Adrenal gland (tissue), 9 donors: ENCODE measurements at regions not wholly inside any gene's neighbourhood (a gene's known extent, or its start where the extent isn't known, plus 50 kb on each side); places are given as distances from the start of the nearest gene placed in this dataset.

Experiments
- DNase-seq, 7 donors: peaks; one replicate each; pipeline ENCODE4 v3.0.0-alpha.2; 2019 to 2020
- H3K27ac ChIP-seq, 5 donors: fragments of 200-600 bp; sonication (generic) in 4 of 5; 1 replicate in 3 of 5; 2 replicates in 2 of 5; pipeline versions ENCODE4 v1.5.1 to v1.8.0; 2016 to 2020; ENCODE audit warnings: mild to moderate bottlenecking in 1 of 5
- H3K27me3 ChIP-seq: fragments of 200-600 bp; 2 replicates; pipeline ENCODE4 v1.8.0; 2021
- H3K36me3 ChIP-seq, 2 donors: fragments of 200-600 bp; replicated peaks in 1 of 2; 1 replicate in 1 of 2; 2 replicates in 1 of 2; pipeline versions ENCODE4 v1.5.1 to v1.8.0; 2018 to 2022
- H3K4me1 ChIP-seq, 2 donors: fragments of 200-600 bp; replicated peaks in 1 of 2; 1 replicate in 1 of 2; 2 replicates in 1 of 2; pipeline versions ENCODE4 v1.5.1 to v1.8.0; 2018 to 2021
- H3K4me3 ChIP-seq, 4 donors: fragments of 200-600 bp; sonication (generic) in 3 of 4; one replicate each; pipeline ENCODE4 v1.5.1; 2016 to 2018
- H3K9me3 ChIP-seq, 3 donors: fragments of 200-600 bp; sonication (generic) in 1 of 3; replicated peaks in 1 of 3; 1 replicate in 2 of 3; 2 replicates in 1 of 3; pipeline versions ENCODE4 v1.5.1 to v1.8.0; 2016 to 2021
- CTCF ChIP-seq, 6 experiments: fragments of 450-650 bp in 4 of 6; fragments of 200-600 bp in 2 of 6; sonication (generic) in 1 of 6; IDR thresholded peaks; 1 replicate in 5 of 6; 2 replicates in 1 of 6; pipeline versions ENCODE4 v1.5.1 to v1.8.0; 2016 to 2021; ENCODE audit warnings: antibody characterized with exemption in 6 of 6, mild to moderate bottlenecking in 2 of 6, moderate library complexity in 1 of 6
- POLR2A ChIP-seq, 2 donors: fragments of 450-650 bp; IDR thresholded peaks; one replicate each; pipeline ENCODE4 v1.6.1; 2017; ENCODE audit warnings: antibody characterized with exemption in 2 of 2, mild to moderate bottlenecking in 2 of 2, moderate library complexity in 1 of 2
- WGBS, 4 donors: extraction: QIAGEN DNeasy Blood & Tissue Kit in 2 of 4; methylation state at CpG; one replicate each; pipeline versions ENCODE4 v1.1.5 to v1.1.7; 2013 to 2017; 5-methylcytosine and 5-hydroxymethylcytosine counted together
- intact Hi-C, 2 donors: fragments of 100-400 bp; cut with DNase I; formaldehyde crosslinking; loops; one replicate each; pipeline versions ENCODE4 v1.14.1 to v1.15.0; 2022 to 2023
- donor health status: healthy with polysubstance abuse.
- donor health status: Bipolar disorder and iron deficiency.
- donor health status: DM: yes; HTN: yes; CAD: no.
- donor health status: DM: no; HTN: no; CAD: no.
- donor health status: DM: no; HTN: no; CAD: no.

- no peaks in the 10 kb centered on the region for H3K36me3 ChIP-seq
- WGBS, 4 donors: 89 to 94% (median 91%) methylated on average over 4 to 5 of the region's 5 CpGs
- DNase-seq: no peak
- H3K27ac ChIP-seq: no peak overlapping the region
- no peaks in the 10 kb centered on the region for H3K4me1 ChIP-seq
- TF ChIP-seq POLR2A (IDR thresholded peaks at IDR 0.05) (no peak), CTCF (IDR thresholded peaks at IDR 0.05) (no peak)
- no peaks in the 10 kb centered on the region for H3K27me3 ChIP-seq
- intact Hi-C loops: no loop called here
- no peak overlapping the region for H3K4me3 ChIP-seq
- H3K9me3 ChIP-seq: no peaks in the 10 kb centered on the region
Observed at GRCh38 chr13:58134525-58134924, 503.0 kb downstream of the PCDH17 start.

- 82 to 91% (median 87%) methylated on average over 1 of the region's 1 CpG for WGBS, 4 donors
- DNase-seq: no peak
- Histone ChIP-seq H3K9me3 (no peaks in the 10 kb centered on the region), H3K4me3 (no peak overlapping the region), H3K4me1 (no peaks in the 10 kb centered on the region), H3K27me3 (no peaks in the 10 kb centered on the region), H3K27ac (no peak overlapping the region), H3K36me3 (no peaks in the 10 kb centered on the region)
- TF ChIP-seq POLR2A (IDR thresholded peaks at IDR 0.05): no peak
- no peak for TF ChIP-seq CTCF (IDR thresholded peaks at IDR 0.05)
- intact Hi-C loops: no loop called here
Observed at GRCh38 chr13:58142952-58143351, 511.4 kb downstream of the PCDH17 start.

- H3K27ac ChIP-seq: no peak overlapping the region
- H3K4me3 ChIP-seq: no peak overlapping the region
- no peaks in the 10 kb centered on the region for H3K36me3 ChIP-seq
- 71 to 86% (median 81%) methylated on average over 6 to 12 of the region's 12 CpGs for WGBS, 4 donors
- no peak for TF ChIP-seq CTCF (IDR thresholded peaks at IDR 0.05)
- no peak for TF ChIP-seq POLR2A (IDR thresholded peaks at IDR 0.05)
- intact Hi-C loops: no loop called here
- no peak for DNase-seq
- H3K27me3 ChIP-seq: no peaks in the 10 kb centered on the region
- no peaks in the 10 kb centered on the region for H3K9me3 ChIP-seq
- H3K4me1 ChIP-seq: no peaks in the 10 kb centered on the region
Observed at GRCh38 chr13:58144616-58145015, 513.1 kb downstream of the PCDH17 start.

GRCh38 chr13:58151452-58151851 is 519.9 kb downstream of the PCDH17 start:
- WGBS, 4 donors: 52 to 71% (median 61%) methylated on average over 2 of the region's 2 CpGs
- no peaks in the 10 kb centered on the region for H3K4me1 ChIP-seq
- H3K27me3 ChIP-seq: no peaks in the 10 kb centered on the region
- no peak overlapping the region for H3K4me3 ChIP-seq
- no peaks in the 10 kb centered on the region for H3K9me3 ChIP-seq
- intact Hi-C loops: no loop called here
- no peak overlapping the region for H3K27ac ChIP-seq
- no peak for DNase-seq
- TF ChIP-seq POLR2A (IDR thresholded peaks at IDR 0.05): no peak
- no peak for TF ChIP-seq CTCF (IDR thresholded peaks at IDR 0.05)
- H3K36me3 ChIP-seq: no peaks in the 10 kb centered on the region
